ENCODE measurements at regions not wholly inside any gene's neighbourhood (a gene's known extent, or its start where the extent isn't known, plus 50 kb on each side); places are given as distances from the start of the nearest gene placed in this dataset.

DNA sequence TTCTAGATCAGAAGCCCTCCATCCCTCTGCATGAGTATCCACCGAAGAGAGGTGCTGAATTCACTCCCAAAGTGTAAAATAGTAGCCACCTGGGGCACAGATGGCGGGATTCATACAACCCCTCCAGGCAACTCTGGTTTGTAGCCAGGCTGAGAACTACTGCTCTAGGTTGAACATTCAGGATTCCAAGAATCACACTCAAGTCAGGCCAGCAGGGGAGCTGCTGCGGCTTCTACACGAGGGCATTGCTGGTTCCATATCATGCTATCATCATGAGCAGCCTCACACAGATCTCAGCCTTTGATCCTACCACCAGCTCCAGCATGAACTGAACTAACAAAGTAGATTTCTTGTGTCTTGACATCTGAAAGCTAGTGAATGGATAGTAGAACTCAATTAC, 367.9 kb downstream of the DIRAS2 start:
- TF ChIP-seq, protein P1, sequence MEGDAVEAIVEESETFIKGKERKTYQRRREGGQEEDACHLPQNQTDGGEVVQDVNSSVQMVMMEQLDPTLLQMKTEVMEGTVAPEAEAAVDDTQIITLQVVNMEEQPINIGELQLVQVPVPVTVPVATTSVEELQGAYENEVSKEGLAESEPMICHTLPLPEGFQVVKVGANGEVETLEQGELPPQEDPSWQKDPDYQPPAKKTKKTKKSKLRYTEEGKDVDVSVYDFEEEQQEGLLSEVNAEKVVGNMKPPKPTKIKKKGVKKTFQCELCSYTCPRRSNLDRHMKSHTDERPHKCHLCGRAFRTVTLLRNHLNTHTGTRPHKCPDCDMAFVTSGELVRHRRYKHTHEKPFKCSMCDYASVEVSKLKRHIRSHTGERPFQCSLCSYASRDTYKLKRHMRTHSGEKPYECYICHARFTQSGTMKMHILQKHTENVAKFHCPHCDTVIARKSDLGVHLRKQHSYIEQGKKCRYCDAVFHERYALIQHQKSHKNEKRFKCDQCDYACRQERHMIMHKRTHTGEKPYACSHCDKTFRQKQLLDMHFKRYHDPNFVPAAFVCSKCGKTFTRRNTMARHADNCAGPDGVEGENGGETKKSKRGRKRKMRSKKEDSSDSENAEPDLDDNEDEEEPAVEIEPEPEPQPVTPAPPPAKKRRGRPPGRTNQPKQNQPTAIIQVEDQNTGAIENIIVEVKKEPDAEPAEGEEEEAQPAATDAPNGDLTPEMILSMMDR (IDR thresholded peaks at IDR 0.05) = no peak
- intact Hi-C loops (cut with DNase I) = no loop called here
- no peak overlapping the region for H3K27ac ChIP-seq
- H3K27me3 ChIP-seq = peaks cover 0 to 11% (median 5%) of the 10 kb centered on the region in 7 donors
- 77 to 80% methylated on average over 4 of the region's 4 CpGs for WGBS, 2 donors
- H3K9me3 ChIP-seq = peaks cover 0 to 7% (median 0%) of the 10 kb centered on the region in 11 donors
- no peak overlapping the region for H3K4me3 ChIP-seq
- H3K36me3 ChIP-seq = no peaks in the 10 kb centered on the region
- ATAC-seq = no peak
- no peak for DNase-seq
- H3K4me1 ChIP-seq = no peaks in the 10 kb centered on the region

DNA sequence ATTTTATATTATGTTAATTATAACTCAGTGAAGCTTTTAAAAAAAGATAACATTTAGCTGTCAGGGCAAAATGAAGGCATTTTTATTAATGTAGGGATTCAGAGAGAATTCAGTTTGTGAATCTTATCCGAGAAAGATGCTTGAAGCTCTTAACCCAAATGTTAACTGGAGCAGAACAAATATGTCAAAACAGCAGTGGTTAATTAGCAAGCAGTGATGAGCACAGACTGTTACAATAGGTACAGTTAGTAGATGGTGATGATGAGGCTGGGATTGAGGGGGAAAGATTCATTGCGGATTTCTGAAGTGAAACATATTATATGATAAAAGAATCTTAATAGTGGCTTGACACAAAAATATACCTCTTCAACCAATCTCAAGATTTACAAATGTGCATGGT, 356.7 kb downstream of the DIRAS2 start:
- WGBS, 2 donors = 84 to 86% methylated on average over 2 of the region's 2 CpGs
- H3K4me1 ChIP-seq = no peaks in the 10 kb centered on the region
- no peak overlapping the region for H3K27ac ChIP-seq
- DNase-seq = no peak
- ATAC-seq = no peak
- no peaks in the 10 kb centered on the region for H3K36me3 ChIP-seq
- H3K9me3 ChIP-seq = peaks cover 0 to 10% (median 0%) of the 10 kb centered on the region in 11 donors
- H3K4me3 ChIP-seq = no peak overlapping the region
- H3K27me3 ChIP-seq = peaks cover 0 to 16% (median 0%) of the 10 kb centered on the region in 7 donors
- TF ChIP-seq, protein P1 (IDR thresholded peaks at IDR 0.05) = no peak
- intact Hi-C loops (cut with DNase I) = no loop called here

DNA sequence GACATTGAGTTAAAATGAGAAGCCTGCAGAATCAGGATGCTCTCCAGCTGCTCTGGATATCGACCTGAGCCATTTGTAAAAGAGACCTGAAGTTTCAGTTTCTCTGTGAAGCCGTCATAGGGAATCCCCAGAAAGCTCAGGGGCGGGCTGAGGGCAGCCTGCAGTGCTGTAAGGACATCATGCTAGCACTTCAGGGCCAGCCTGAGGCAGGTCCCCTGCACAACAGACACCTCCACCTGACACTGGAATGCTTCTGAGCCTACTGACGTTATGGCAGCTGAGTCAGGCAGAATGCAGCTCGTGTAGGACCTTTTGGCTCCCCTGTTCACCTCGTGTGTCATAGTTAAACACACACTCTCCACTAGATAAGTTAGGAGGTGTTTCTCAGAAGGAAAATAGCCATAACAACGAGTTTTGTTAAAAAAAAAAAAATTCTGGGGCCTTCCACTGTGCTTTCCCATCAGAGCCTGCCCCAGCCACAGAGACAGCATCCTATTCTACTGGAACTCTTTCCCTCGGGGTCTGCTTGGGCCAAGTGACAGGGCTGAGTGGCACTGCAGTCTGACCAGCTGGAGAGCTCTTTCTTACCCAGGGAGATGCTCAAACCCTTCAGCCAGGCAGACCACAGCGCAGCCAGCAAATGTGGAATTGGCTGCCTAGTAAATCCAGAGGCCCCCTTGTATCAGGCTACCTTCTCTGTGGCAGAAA, 354.9 kb downstream of the DIRAS2 start:
- H3K27me3 ChIP-seq = peaks cover 0 to 11% (median 0%) of the 10 kb centered on the region in 7 donors
- ATAC-seq = no peak
- intact Hi-C loops (cut with DNase I) = no loop called here
- TF ChIP-seq, protein P1 (IDR thresholded peaks at IDR 0.05) = no peak
- no peak overlapping the region for H3K4me3 ChIP-seq
- H3K4me1 ChIP-seq = no peaks in the 10 kb centered on the region
- DNase-seq = no peak
- WGBS, 2 donors = 58 to 59% methylated on average over 9 of the region's 9 CpGs
- no peaks in the 10 kb centered on the region for H3K36me3 ChIP-seq
- H3K9me3 ChIP-seq = no peaks in the 10 kb centered on the region
- H3K27ac ChIP-seq = no peak overlapping the region

DNA sequence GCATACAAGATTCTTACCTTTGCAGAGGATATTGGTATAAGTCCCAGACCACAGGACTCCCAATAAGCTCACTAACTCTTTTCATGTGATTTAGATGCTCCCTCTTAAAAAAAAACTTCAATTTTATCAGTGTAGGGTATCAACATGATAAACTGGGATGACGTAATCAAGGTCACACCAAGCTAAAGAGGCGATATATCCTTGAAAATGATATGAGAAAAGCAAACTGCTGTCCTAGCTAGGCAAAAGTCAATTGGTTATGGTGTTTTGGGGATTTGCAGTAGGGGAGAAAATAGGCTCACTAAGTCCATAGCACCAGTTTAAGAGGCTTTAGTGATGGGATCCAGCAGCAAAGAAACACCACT, 354.4 kb downstream of the DIRAS2 start:
- Histone ChIP-seq H3K9me3 (no peaks in the 10 kb centered on the region), H3K36me3 (no peaks in the 10 kb centered on the region), H3K4me3 (no peak overlapping the region), H3K27ac (no peak overlapping the region), H3K27me3 (peaks cover 0 to 15% (median 0%) of the 10 kb centered on the region in 7 donors), H3K4me1 (no peaks in the 10 kb centered on the region)
- TF ChIP-seq, protein P1 (IDR thresholded peaks at IDR 0.05) = no peak
- DNase-seq = no peak
- no peak for ATAC-seq
- intact Hi-C loops (cut with DNase I) = no loop called here
- 71 to 82% methylated on average over 2 of the region's 2 CpGs for WGBS, 2 donors
